Peyer's patch (tissue), 4 donors: ENCODE measurements at regions not wholly inside any gene's neighbourhood (a gene's known extent, or its start where the extent isn't known, plus 50 kb on each side); places are given as distances from the start of the nearest gene placed in this dataset.

Source experiments
- DNase-seq, 3 donors: peaks; one replicate each; pipeline ENCODE4 v3.0.0-alpha.2; 2017 to 2019
- H3K27ac ChIP-seq, 4 donors: fragments of 200-600 bp; sonication (generic); one replicate each; pipeline ENCODE4 v1.5.1; 2016 to 2019
- H3K27me3 ChIP-seq, 2 donors: fragments of 200-600 bp; sonication (generic); one replicate each; pipeline ENCODE4 v1.5.1; 2019
- H3K36me3 ChIP-seq, 3 donors: fragments of 200-600 bp; sonication (generic); one replicate each; pipeline ENCODE4 v1.5.1; 2016 to 2019
- H3K4me1 ChIP-seq, 4 donors: fragments of 200-600 bp; sonication (generic); one replicate each; pipeline ENCODE4 v1.5.1; 2016 to 2019
- H3K4me3 ChIP-seq, 4 donors: fragments of 200-600 bp; sonication (generic); 1 replicate in 3 of 4; 2 replicates in 1 of 4; pipeline ENCODE4 v1.5.1; 2016 to 2019; ENCODE audit warnings: mild to moderate bottlenecking in 1 of 4
- H3K9me3 ChIP-seq, 4 donors: fragments of 200-600 bp; sonication (generic); one replicate each; pipeline ENCODE4 v1.5.1; 2016 to 2019; ENCODE audit warnings: mild to moderate bottlenecking in 1 of 4
- POLR2A ChIP-seq, 2 donors: fragments of 450-650 bp; IDR thresholded peaks; one replicate each; pipeline ENCODE4 v1.5.1; 2017; ENCODE audit warnings: antibody characterized with exemption in 2 of 2, mild to moderate bottlenecking in 2 of 2, moderate library complexity in 2 of 2
- TF ChIP-seq, protein P1 (sequence below), 6 experiments: fragments of 450-650 bp in 4 of 6; fragments of 200-600 bp in 2 of 6; sonication (generic) in 1 of 6; IDR thresholded peaks; one replicate each; pipeline ENCODE4 v1.5.1; 2017 to 2019; ENCODE audit warnings: antibody characterized with exemption in 6 of 6, mild to moderate bottlenecking in 3 of 6, moderate library complexity in 1 of 6

DNA sequence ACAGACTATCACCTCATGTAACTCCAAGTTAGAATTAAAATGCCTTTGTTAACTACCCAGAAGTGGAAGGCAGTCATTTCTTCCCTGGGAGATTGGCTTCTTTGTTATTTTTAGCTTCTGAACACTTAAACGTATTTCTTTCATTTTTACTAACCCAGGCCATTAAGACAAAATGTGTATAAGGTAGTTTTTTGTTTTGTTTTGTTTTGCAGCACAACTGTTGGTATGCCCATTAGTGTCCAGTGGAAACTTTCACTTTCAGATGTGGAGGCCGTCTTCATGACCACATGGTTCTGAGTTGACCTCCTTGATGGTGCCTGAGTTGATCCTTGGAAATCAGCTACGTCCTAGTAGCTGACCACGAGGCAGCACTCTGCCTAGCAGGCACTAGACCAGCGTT, 264.6 kb upstream of the ZNF608 start:
- H3K4me1 ChIP-seq, result peaks cover 0 to 3% (median under 1%) of the 10 kb centered on the region in 4 donors
- no peak for DNase-seq
- no peaks in the 10 kb centered on the region for H3K9me3 ChIP-seq
- H3K36me3 ChIP-seq, result no peaks in the 10 kb centered on the region
- no peak for TF ChIP-seq POLR2A (IDR thresholded peaks at IDR 0.05)
- TF ChIP-seq, protein P1, sequence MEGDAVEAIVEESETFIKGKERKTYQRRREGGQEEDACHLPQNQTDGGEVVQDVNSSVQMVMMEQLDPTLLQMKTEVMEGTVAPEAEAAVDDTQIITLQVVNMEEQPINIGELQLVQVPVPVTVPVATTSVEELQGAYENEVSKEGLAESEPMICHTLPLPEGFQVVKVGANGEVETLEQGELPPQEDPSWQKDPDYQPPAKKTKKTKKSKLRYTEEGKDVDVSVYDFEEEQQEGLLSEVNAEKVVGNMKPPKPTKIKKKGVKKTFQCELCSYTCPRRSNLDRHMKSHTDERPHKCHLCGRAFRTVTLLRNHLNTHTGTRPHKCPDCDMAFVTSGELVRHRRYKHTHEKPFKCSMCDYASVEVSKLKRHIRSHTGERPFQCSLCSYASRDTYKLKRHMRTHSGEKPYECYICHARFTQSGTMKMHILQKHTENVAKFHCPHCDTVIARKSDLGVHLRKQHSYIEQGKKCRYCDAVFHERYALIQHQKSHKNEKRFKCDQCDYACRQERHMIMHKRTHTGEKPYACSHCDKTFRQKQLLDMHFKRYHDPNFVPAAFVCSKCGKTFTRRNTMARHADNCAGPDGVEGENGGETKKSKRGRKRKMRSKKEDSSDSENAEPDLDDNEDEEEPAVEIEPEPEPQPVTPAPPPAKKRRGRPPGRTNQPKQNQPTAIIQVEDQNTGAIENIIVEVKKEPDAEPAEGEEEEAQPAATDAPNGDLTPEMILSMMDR (IDR thresholded peaks at IDR 0.05), result no peak
- H3K27me3 ChIP-seq, result no peaks in the 10 kb centered on the region
- H3K27ac ChIP-seq, result no peak overlapping the region
- no peak overlapping the region for H3K4me3 ChIP-seq

DNA sequence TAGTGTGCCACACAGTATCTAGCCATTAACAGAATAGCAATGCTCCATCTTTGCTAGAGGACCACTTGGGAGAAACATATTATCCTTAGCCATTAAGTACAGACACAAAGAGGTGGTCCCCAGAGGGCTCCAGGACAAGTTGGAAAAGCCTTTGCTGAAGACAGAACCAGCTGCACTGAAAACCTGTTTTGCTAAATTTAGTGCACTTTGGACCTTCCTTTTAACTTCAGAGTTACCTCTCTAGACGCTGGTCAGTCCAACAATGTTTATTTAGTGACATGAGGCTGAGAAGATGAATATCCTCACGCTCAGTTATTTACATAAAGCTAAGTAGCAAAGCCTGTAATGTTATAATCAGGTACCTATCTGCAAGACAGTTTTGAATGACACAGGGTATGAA, 265.0 kb upstream of the ZNF608 start:
- DNase-seq, result no peak
- Histone ChIP-seq H3K4me3 (no peak overlapping the region), H3K27ac (no peak overlapping the region), H3K36me3 (no peaks in the 10 kb centered on the region), H3K4me1 (peaks cover 0 to 3% (median 0%) of the 10 kb centered on the region in 4 donors), H3K9me3 (no peaks in the 10 kb centered on the region), H3K27me3 (no peaks in the 10 kb centered on the region)
- TF ChIP-seq POLR2A (IDR thresholded peaks at IDR 0.05), result no peak
- TF ChIP-seq, protein P1 (IDR thresholded peaks at IDR 0.05), result no peak

DNA sequence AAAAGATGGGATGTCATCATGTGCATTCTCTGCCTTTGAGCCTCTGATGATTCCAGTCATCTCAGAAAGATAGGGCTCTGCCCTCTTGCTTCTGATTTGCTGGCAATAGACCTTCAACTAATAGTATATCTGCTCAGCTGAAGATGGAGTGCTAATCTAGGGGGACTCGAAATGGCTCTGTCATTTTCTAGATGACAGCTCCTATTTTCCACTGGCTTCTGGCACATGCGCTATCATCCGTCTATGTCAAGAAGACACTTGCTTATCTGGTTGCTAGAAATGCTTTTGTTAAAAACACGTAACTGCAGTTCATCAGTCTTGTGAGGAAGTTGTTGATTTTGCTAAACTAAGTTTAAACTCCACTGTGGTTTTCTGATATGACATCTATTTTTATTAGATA, 265.5 kb upstream of the ZNF608 start:
- no peaks in the 10 kb centered on the region for H3K9me3 ChIP-seq
- no peak overlapping the region for H3K27ac ChIP-seq
- TF ChIP-seq, protein P1 (IDR thresholded peaks at IDR 0.05), result no peak
- no peak for DNase-seq
- no peaks in the 10 kb centered on the region for H3K36me3 ChIP-seq
- peaks cover 0 to 3% (median 0%) of the 10 kb centered on the region in 4 donors for H3K4me1 ChIP-seq
- no peaks in the 10 kb centered on the region for H3K27me3 ChIP-seq
- H3K4me3 ChIP-seq, result no peak overlapping the region

DNA sequence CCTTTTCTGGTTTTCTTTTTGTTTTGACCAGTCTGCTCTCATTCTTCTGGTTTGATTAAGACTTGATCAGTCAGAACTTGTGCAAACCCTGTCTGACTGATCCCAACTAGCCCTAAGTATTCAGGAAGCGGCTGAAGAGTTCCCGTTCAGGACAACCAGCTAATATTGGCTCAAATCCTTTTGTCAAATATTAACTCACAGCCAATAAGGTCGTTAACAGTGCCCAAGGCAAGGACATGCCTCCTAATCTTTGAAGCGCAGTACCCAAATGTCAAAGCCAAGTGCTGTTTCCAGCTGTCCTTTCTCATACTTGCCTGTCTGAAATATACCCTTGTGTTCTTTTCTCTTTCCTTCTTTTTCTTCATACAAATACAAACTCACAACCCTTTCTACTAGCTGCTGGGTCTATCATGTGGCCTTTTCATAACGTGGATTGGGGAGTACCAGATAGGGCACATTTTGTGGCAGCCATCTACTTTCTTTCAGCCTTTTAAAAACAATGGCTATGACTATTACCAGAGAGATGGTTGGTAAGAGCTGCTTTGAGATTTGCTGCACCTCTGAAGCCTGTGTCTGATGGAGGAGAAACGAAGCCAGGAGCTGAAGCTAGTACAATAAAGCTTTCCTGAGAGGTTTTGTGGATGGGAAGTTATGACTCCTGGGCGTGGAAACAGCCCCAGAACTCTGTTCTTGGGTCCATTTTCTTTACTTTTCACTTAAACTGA, 266.4 kb upstream of the ZNF608 start:
- Histone ChIP-seq H3K4me1 (peaks cover 0 to 3% (median 0%) of the 10 kb centered on the region in 4 donors), H3K36me3 (no peaks in the 10 kb centered on the region), H3K27me3 (no peaks in the 10 kb centered on the region), H3K4me3 (no peak overlapping the region), H3K27ac (no peak overlapping the region), H3K9me3 (no peaks in the 10 kb centered on the region)
- no peak for DNase-seq
- TF ChIP-seq, protein P1 (IDR thresholded peaks at IDR 0.05), result no peak

DNA sequence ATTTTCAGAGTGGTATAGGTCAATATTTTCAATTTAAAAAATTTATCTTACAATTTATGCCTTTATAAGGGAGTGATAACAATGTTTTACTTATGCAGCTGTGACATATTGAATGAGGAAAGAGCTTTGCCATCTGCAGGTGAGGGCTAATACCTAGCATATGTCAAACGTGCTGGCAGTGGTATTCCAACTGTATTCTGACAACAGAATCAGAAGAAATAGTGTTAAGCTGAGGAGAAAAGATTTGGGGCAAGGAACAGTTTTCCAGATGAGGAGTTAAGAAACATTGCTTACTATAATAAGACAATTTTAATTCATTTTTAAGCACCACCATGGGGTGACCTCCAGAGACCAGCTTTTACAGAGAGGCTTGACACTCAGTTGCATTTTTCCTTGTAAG, 267.8 kb upstream of the ZNF608 start:
- no peak overlapping the region for H3K27ac ChIP-seq
- H3K4me3 ChIP-seq, result no peak overlapping the region
- no peak for TF ChIP-seq POLR2A (IDR thresholded peaks at IDR 0.05)
- no peaks in the 10 kb centered on the region for H3K36me3 ChIP-seq
- no peaks in the 10 kb centered on the region for H3K27me3 ChIP-seq
- H3K9me3 ChIP-seq, result no peaks in the 10 kb centered on the region
- no peak for DNase-seq
- H3K4me1 ChIP-seq, result peaks cover 0 to 3% (median 0%) of the 10 kb centered on the region in 4 donors

DNA sequence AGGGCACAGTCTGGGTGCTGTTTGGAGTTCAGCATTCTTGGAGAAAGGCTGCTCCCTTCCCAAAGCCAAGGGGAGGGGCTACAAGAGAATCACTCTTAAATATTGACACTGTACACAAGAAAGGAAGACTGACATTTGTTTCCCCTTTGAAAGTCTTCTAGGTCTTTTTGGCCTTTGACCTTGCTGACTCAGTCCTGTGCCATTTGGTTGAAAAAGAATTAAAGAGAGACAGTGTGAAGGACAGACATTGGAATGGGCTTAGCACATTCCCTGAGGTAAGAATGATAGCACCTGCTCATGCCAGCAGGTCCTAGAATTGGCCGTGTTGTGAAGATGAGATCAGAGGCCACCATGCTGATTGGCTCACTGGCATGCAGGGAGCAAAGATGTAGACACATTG, 271.4 kb upstream of the ZNF608 start:
- Histone ChIP-seq H3K4me3 (no peak overlapping the region), H3K27me3 (no peaks in the 10 kb centered on the region), H3K27ac (no peak overlapping the region), H3K36me3 (no peaks in the 10 kb centered on the region), H3K4me1 (no peaks in the 10 kb centered on the region), H3K9me3 (no peaks in the 10 kb centered on the region)
- TF ChIP-seq POLR2A (IDR thresholded peaks at IDR 0.05), result no peak
- TF ChIP-seq, protein P1 (IDR thresholded peaks at IDR 0.05), result no peak
- no peak for DNase-seq
